Astrocyte of the hippocampus (primary cell): ENCODE measurements at regions not wholly inside any gene's neighbourhood (a gene's known extent, or its start where the extent isn't known, plus 50 kb on each side); places are given as distances from the start of the nearest gene placed in this dataset.
"Not testable (repeated sequence)": the region's sequence is repeated elsewhere in the genome, so short reads cannot be mapped to it uniquely, and the experiment has no call there.

Source experiments
- DNase-seq: peaks from one replicate; pipeline ENCODE4 v3.0.0; 2011; ENCODE audit warnings: low read depth, low spot score

DNA sequence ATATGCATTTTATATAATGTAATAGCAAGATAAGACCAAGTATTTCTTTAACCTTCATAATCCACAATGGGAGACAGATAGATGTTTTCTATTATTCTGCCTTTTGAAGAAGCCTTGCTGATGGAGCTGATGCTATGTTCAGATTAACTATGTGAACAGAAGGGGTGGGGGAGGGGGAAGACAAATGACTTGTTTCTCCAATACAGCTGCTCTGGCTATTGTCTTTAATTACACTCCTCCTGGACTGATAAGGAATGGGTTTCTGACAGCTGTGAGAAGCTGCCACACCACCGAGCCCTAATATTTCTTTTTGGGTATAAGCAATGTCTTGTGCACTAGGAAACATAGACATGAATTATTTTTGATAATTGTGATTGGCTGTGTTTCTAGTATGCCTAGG, 62.0 kb downstream of the CAVIN4 start:
- DNase-seq: no peak

DNA sequence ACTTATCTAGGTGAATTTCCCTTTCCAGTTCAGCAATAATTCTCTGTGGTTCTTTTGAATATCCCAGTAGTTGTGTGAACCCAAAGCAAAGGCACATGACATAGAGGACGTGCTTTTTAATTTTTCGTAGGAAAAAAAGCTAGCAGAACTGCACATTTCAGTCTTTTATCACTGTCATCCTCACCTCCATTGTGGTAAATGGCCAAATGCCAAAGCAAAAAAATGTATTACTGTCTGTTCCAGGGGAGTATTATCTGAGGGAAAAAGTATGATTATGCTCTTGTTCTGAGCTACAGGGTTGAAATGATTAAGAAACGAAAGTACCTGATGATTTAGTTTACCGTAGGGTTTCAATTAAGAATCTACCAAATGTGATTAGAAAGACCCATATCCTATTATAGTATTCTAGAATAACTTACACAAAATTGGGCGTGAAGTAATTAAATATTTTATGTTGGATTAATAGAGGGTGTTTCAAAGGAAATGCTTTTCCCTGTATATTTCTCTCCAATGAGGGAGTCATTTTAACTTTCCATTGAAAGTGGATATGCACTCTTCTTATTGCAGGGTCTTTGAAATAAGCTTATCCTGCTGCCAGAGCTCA, 62.7 kb downstream of the CAVIN4 start:
- DNase-seq: no peak

DNA sequence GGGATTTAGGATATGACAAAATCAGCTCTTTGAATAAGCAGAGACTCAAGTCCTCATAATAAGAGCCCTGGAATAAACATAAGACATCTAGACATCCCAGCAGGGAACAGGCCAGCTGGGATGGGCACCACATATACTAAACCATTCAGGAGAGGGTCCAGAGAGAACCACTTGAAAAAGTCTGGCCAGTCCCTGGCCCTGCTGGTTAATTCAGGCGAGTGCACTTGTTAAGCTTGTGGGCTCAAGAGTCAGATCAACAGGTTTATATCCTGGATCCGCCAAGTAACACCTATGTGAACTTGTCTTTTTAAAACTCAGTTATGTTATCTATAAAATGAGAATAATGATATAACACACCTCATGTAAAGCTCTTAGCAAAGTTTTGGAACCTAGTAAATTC, 63.3 kb downstream of the CAVIN4 start:
- DNase-seq: no peak

- DNase-seq: peak; percentile 14
Measured at GRCh38 chr9:100652850-100653249, 75.0 kb downstream of the CAVIN4 start.

DNA sequence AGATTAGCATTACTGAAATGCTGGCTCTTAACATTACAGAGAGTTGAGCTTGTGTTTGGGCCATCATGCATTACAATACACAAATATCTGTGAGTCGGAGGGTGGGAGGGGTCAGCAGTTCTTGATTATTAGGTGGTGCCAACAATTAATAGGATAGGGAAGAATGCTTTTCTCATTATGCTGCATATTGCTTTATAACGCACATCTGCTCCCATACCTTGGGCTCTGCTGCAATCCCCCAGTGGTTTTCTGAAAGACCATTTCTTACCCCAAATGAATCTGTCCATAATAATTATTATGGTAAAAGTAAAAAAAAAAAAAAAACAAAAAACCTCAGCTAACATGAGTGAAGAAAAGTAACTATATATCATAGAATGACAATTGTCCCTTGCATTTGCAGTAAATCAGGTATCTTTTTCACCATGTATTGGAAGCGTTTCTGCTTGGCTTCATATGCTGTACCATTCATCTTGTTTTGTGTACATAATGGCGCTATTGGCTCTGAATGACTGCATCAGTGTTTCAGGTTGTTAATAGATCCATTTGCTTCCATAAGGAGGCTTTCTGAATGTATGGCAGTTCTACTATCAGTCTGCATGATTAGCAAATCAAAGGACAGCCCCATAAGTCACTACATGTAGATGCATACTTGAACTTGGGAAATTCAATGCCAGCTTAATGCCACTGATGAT, 75.9 kb downstream of the CAVIN4 start:
- DNase-seq: no peak

DNA sequence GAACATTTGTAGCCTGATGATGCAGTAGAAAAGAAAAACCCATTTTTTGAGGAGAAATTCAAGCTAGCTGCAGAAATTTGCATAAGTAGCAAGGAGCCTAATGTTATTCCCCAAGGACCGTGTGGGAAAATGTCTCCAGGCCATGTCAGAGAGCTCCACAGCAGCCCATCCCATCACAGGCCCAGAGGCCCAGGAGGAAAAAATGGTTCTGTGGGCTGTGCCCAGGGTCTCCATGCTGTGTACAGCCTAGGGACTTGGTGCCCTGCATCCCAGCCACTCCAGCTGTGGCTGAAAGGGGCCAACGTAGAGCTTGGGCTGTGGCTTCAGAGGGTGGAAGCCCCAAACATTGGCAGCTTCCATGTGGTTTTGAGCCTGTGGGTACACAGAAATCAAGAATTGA, 79.0 kb downstream of the CAVIN4 start:
- DNase-seq: not testable (repeated sequence)

GRCh38 chr9:100661668-100662067, 83.8 kb downstream of the CAVIN4 start:
- DNase-seq: no peak

GRCh38 chr9:100662122-100662521, 84.2 kb downstream of the CAVIN4 start:
- no peak for DNase-seq

DNA sequence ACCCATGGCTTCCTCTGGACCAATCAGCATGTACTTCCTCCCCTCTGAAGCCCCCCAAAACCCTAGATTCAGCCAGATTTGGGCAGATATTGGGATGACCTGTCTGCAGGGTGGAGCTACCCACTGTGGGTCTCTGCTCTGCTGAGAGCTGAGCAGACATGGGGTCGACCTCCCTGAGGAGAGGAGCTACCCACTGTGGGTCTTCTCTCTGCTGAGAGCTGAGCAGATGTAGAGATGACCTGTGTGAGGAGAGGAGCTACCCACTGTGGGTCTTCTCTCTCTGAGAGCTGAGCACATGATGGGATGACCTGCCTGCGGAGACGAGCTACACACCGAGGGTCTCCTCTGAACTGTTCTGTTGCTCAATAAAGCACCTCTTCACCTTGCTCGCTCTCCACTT, 89.6 kb downstream of the CAVIN4 start:
- no peak for DNase-seq

DNA sequence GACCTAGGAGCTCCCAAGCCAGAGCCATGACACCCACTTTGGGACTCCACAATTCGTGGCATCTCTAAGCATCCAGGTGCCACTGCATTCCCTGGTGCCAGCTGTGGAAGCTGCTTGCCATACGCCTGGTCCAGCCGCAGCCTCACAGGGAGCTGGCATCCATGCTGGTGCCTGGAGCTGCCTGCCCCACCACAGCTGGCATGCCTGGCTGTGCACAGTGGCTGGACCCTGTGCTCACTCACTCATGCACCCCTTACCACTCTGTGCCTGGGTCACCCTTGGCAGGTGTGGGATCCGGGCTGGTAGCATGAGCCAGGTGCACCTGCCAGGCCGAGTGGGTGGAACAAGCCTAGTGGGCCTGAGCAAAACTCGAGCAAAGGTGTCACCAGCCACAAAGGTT, 90.1 kb downstream of the CAVIN4 start:
- DNase-seq: no peak

GRCh38 chr9:100669968-100670367, 92.1 kb downstream of the CAVIN4 start:
- no peak for DNase-seq

GRCh38 chr9:100670719-100671118, 92.8 kb downstream of the CAVIN4 start:
- DNase-seq: peak; percentile 73

GRCh38 chr9:100671898-100672297, 94.0 kb downstream of the CAVIN4 start:
- peak; percentile 55 for DNase-seq

DNA sequence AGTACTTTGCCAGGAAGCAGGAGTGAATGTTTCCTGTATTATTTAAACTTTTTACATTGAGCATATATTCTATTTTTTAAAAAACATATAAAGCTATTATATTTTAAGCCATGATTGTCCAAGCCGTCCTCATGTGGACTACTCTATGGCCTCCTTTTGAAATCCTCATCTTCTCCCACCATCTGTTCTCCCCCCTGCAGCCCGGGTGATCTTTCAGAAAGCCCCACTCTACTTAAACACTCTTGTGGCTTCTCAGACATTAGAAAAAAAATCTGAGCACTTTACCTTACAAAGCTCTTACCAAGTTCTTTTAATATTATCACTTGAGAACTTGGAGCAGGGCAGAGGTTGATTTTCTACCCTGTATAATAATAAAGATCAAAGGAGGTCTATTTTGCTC, 95.4 kb downstream of the CAVIN4 start:
- no peak for DNase-seq

DNA sequence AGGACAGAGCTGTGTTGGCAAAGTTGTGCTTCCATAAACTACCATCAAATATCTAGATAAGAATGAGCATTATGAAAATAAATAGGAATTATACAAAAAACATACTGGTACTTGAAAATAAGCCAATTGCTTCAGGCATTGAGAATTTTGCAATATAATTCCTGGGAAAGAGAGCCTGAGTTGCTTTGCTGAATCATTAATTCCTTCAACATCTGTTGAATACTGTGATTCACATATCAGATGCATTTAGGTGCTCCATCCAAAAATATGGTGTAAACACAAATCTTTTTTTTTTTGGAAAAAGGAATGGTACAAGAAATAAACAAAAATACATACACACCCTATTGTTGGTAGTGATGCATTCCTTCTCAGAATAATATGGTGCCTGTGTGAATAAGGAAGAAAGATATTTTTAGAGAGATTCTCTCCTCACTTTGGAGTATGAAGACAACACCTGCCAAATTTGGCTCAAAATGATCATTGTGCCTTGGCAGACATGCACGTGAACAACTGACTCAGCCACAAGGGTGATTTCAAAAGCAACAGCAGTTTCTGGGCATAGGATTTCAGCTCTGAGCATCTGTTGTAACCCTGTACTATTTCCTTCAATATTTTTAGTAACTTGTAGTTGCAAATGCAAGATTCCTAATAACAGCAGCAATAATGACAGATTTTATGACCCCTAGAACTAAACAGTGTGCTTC, 96.7 kb downstream of the CAVIN4 start:
- no peak for DNase-seq

GRCh38 chr9:100679834-100680233, 102.0 kb downstream of the CAVIN4 start:
- no peak for DNase-seq

DNA sequence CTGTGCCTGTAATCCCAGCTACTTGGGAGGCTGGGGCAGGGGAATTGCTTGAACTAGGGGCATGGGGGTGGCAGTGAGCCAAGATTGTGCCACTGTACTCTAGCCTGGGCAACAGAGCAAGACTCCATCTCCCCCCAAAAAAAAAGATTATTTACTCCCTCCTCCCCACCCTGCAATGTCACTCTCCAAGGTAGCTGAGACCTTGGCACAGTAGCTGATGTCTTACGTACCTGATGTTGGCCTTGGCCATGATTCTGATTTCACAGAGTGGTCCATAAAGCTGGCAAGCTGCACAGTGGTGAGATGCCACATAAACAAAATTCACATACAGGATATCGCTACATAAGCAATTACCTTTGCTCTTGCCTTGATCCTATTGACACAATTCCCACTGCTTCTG, 108.5 kb downstream of the CAVIN4 start:
- DNase-seq: no peak

GRCh38 chr9:100689635-100690034, 111.8 kb downstream of the CAVIN4 start:
- DNase-seq: peak; percentile 37

DNA sequence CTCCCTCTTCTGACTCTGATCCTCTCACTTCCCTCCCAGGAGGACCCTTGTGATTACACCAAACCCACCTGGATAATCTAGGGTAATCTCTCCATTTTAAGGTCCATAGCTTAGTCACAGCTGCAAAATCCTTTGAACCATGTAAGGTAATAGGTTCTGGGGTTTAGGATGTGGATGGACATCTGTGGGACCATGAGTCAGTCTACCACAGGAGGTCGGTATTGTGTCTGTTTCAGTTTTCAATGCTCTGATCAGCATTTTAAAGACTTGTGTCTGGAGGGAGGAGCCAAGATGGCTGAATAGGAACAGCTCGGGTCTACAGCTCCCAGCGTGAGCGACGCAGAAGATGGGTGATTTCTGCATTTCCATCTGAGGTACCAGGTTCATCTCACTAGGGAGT, 112.6 kb downstream of the CAVIN4 start:
- DNase-seq: no peak

- no peak for DNase-seq
Measured at GRCh38 chr9:100697339-100697738, 119.5 kb downstream of the CAVIN4 start.

DNA sequence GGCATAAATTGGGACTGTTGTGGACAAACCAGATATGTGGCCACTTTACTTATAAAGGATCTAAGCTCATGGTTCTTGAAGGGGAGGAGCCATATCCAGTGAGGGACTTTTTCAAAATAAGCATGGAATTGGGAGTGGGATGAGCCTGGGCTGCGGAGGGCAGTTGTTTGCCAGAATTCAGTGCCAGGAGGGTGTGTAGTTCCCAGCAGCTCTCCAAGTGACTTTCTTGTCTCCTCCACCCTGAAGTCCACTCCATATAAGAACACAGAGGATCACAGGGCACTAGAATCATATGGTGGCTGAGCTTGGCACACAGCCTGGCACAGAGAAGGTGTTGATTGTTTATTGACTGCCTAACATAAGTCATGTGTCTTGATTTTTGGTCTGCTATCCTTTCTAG, 121.1 kb downstream of the CAVIN4 start:
- no peak for DNase-seq

- DNase-seq: no peak
Measured at GRCh38 chr9:100699668-100700067, 121.8 kb downstream of the CAVIN4 start.

- peak; percentile 39 for DNase-seq
Measured at GRCh38 chr9:100700689-100701318, 122.9 kb downstream of the CAVIN4 start.
